K562 (cell line): ENCODE measurements at regions not wholly inside any gene's neighbourhood (a gene's known extent, or its start where the extent isn't known, plus 50 kb on each side); places are given as distances from the start of the nearest gene placed in this dataset.

Source experiments
- ATAC-seq: fragments of 200-7000 bp; cut with Tn5 transposase; 3 replicates; pipeline ENCODE4 v1.9.1; 2020; ENCODE audit warnings: moderate library complexity
- BruUV-seq: library from RNA; stranded (reverse); fragments of 400-500 nt; replicated peaks from 2 replicates; lab custom pipeline; 2021; lab: Mats Ljungman, UMichigan
- CTCF ChIA-PET: fragments of 300-600 bp; formaldehyde crosslinking; extraction: SDS; loops from one replicate; lab custom pipeline; 2021; ENCODE audit warnings: low intra/inter-chr PET ratio; lab: Yijun Ruan, JAX
- POLR2A ChIA-PET: fragments of 300-600, 350-650 bp; sonication (Branson Sonifier 250); formaldehyde crosslinking; extraction: SDS; loops from one replicate; lab custom pipeline; 2021; ENCODE audit warnings: antibody characterized with exemption, inconsistent platforms; lab: Yijun Ruan, JAX
- DNase-seq, 4 experiments: peaks; one replicate each; pipeline versions ENCODE4 v3.0.0 to v3.0.0-alpha.2; 2011 to 2018; ENCODE audit warnings: low spot score in 3 of 4, mixed read lengths in 3 of 4; ENCODE audit errors: extremely low read depth in 1 of 4
- FAIRE-seq: peaks from 2 replicates; lab custom pipeline; 2011; peaks lifted over from hg19 to GRCh38; lab: Jason Lieb, UNC
- H2AFZ ChIP-seq: 2 replicates; pipeline ENCODE4 v1.6.0; 2011; ENCODE audit warnings: low read depth, low read length, control low read depth, inconsistent platforms
- H3K27ac ChIP-seq: fragments of 200-600 bp; 3 replicates; pipeline ENCODE4 v1.8.0; 2011; ENCODE audit warnings: low read depth, mild to moderate bottlenecking, control low read depth, inconsistent platforms, low read length, moderate library complexity, mixed read lengths; ENCODE audit errors: extremely low read depth
- H3K27me3 ChIP-seq, 2 experiments: fragments of 300-600 bp in 1 of 2; 2 replicates in 1 of 2; 3 replicates in 1 of 2; pipeline versions ENCODE4 v1.6.0 to v1.8.0; 2011; ENCODE audit warnings: inconsistent platforms in 2 of 2, low read length in 2 of 2, mild to moderate bottlenecking in 1 of 2, mixed read lengths in 1 of 2, moderate library complexity in 1 of 2; ENCODE audit not compliant: control insufficient read depth in 2 of 2, insufficient read depth in 2 of 2
- H3K36me3 ChIP-seq: fragments of 300-600 bp; 3 replicates; pipeline ENCODE4 v1.8.0; 2011; ENCODE audit warnings: mild to moderate bottlenecking, low read length, inconsistent platforms; ENCODE audit not compliant: control insufficient read depth, insufficient read depth
- H3K4me1 ChIP-seq, 2 experiments: fragments of 200-600 bp in 1 of 2; replicated peaks in 1 of 2; 2 replicates in 1 of 2; 3 replicates in 1 of 2; pipeline versions ENCODE4 v1.5.1 to v1.8.0; 2011; ENCODE audit warnings: inconsistent platforms in 2 of 2, low read length in 2 of 2, mild to moderate bottlenecking in 1 of 2, mixed read lengths in 1 of 2, moderate library complexity in 1 of 2; ENCODE audit not compliant: control insufficient read depth in 2 of 2, insufficient read depth in 2 of 2
- H3K4me2 ChIP-seq: 2 replicates; pipeline ENCODE4 v1.6.1; 2011; ENCODE audit warnings: low read length, control low read depth, inconsistent platforms, mixed read lengths; ENCODE audit not compliant: insufficient read depth
- H3K4me3 ChIP-seq: fragments of 200-600 bp; sonication (generic), shearing (Covaris generic); 2 replicates; pipeline ENCODE4 v1.5.1; 2016; ENCODE audit warnings: control low read depth, inconsistent platforms
- H3K79me2 ChIP-seq: fragments of 200-600 bp; 3 replicates; pipeline ENCODE4 v1.8.0; 2011; ENCODE audit warnings: low read length, inconsistent platforms; ENCODE audit not compliant: control insufficient read depth, insufficient read depth
- H3K9ac ChIP-seq, 2 experiments: 2 replicates each; pipeline versions ENCODE4 v1.6.0 to v1.6.1; 2011; ENCODE audit warnings: low read depth in 2 of 2, low read length in 2 of 2, control low read depth in 1 of 2, inconsistent platforms in 1 of 2, mild to moderate bottlenecking in 1 of 2, mixed read lengths in 1 of 2; ENCODE audit not compliant: insufficient read depth in 1 of 2
- H3K9me1 ChIP-seq: one replicate; pipeline ENCODE4 v1.6.0; 2011; ENCODE audit warnings: inconsistent platforms, mild to moderate bottlenecking, low read length, moderate library complexity; ENCODE audit not compliant: control insufficient read depth, insufficient read depth
- H3K9me3 ChIP-seq: replicated peaks from 2 replicates; pipeline ENCODE4 v1.5.1; 2011; ENCODE audit warnings: low read depth, low read length, inconsistent platforms; ENCODE audit not compliant: control insufficient read depth, insufficient read depth
- H4K20me1 ChIP-seq: replicated peaks from 2 replicates; pipeline ENCODE4 v1.6.1; 2011; ENCODE audit warnings: low read length, inconsistent platforms, mixed read lengths; ENCODE audit not compliant: control insufficient read depth, insufficient read depth
- CBFA2T3 ChIP-seq: fragments of 450-650 bp; IDR thresholded peaks from 2 replicates; pipeline ENCODE4 v1.6.1; 2017
- CREB1 ChIP-seq, 2 experiments: sonication (generic) in 1 of 2; formaldehyde crosslinking in 1 of 2; IDR thresholded peaks; 2 replicates each; pipeline versions ENCODE4 v1.6.1 to v1.8.0; 2012 to 2022; ENCODE audit warnings: inconsistent platforms in 1 of 2, mild to moderate bottlenecking in 1 of 2, missing genetic modification reagents in 1 of 2, moderate library complexity in 1 of 2
- FIP1L1 ChIP-seq: fragments of 200-400 bp; formaldehyde crosslinking; IDR thresholded peaks from 2 replicates; pipeline ENCODE4 v1.6.1; 2018; ENCODE audit warnings: mild to moderate bottlenecking, low read depth, low read length; ENCODE audit not compliant: poor library complexity, severe bottlenecking
- HIVEP1 ChIP-seq: fragments of 250-450 bp; sonication (Bioruptor Pico); IDR thresholded peaks from 2 replicates; pipeline ENCODE4 v1.4.0; 2020; ENCODE audit warnings: mild to moderate bottlenecking
- MYC ChIP-seq, 2 experiments: fragments of 250-450 bp in 1 of 2; sonication (Bioruptor Pico) in 1 of 2; IDR thresholded peaks; 2 replicates each; pipeline versions ENCODE4 v1.5.1 to v1.6.1; 2012 to 2021; ENCODE audit warnings: low read depth in 2 of 2, borderline replicate concordance in 1 of 2, improper control_type of control experiment in 1 of 2, low read length in 1 of 2, mild to moderate bottlenecking in 1 of 2, moderate library complexity in 1 of 2
- POLR2G ChIP-seq: fragments of 200-400 bp; formaldehyde crosslinking; IDR thresholded peaks from 2 replicates; pipeline ENCODE4 v1.6.1; 2017; ENCODE audit warnings: low read depth, mild to moderate bottlenecking, antibody characterized with exemption, low read length, moderate library complexity
- TCFL5 ChIP-seq: fragments of 250-450 bp; sonication (Bioruptor Pico); conservative IDR thresholded peaks from 2 replicates; pipeline ENCODE4 v1.6.1; 2021; ENCODE audit warnings: mild to moderate bottlenecking, moderate library complexity, matching md5 sums
- ZFP1 ChIP-seq: fragments of 450-650 bp; formaldehyde crosslinking; IDR thresholded peaks from 2 replicates; pipeline ENCODE4 v1.4.0; 2020; ENCODE audit warnings: mild to moderate bottlenecking, mixed read lengths
- ZNF197 ChIP-seq: fragments of 200-800 bp; sonication (Bioruptor generic); IDR thresholded peaks from 2 replicates; pipeline ENCODE4 v1.6.1; 2016; ENCODE audit warnings: low read depth, missing genetic modification characterization, missing compliant biosample characterization
- ZNF354B ChIP-seq: fragments of 250-450 bp; sonication (Bioruptor Pico); IDR thresholded peaks from 2 replicates; pipeline ENCODE4 v1.4.0; 2020
- ZNF57 ChIP-seq: fragments of 450-650 bp; formaldehyde crosslinking; IDR thresholded peaks from 2 replicates; pipeline ENCODE4 v1.4.0; 2020; ENCODE audit warnings: mild to moderate bottlenecking, moderate library complexity
- WGBS: fragments of 100-300 bp; shearing (Covaris generic); methylation state at CpG from one replicate; pipeline ENCODE4 v1.1.6; 2016; ENCODE audit warnings: low coverage, mixed read lengths; ENCODE audit not compliant: insufficient coverage; ENCODE audit errors: missing lambda C conversion rate; 5-methylcytosine and 5-hydroxymethylcytosine counted together
- in situ Hi-C: fragments of 300-500 bp; cut with MboI; formaldehyde crosslinking; loops from 4 replicates; pipeline ENCODE4 v1.15.0; 2018; ENCODE audit warnings: inconsistent platforms, mixed read lengths
- intact Hi-C: fragments of 100-400 bp; cut with micrococcal nuclease; formaldehyde crosslinking; loops from 2 replicates; pipeline ENCODE4 v1.14.2; 2022
- TF ChIP-seq, protein P1 (sequence below): sonication (generic); formaldehyde crosslinking; IDR thresholded peaks from 2 replicates; pipeline ENCODE4 v1.8.1; 2022; ENCODE audit warnings: missing genetic modification reagents

DNA sequence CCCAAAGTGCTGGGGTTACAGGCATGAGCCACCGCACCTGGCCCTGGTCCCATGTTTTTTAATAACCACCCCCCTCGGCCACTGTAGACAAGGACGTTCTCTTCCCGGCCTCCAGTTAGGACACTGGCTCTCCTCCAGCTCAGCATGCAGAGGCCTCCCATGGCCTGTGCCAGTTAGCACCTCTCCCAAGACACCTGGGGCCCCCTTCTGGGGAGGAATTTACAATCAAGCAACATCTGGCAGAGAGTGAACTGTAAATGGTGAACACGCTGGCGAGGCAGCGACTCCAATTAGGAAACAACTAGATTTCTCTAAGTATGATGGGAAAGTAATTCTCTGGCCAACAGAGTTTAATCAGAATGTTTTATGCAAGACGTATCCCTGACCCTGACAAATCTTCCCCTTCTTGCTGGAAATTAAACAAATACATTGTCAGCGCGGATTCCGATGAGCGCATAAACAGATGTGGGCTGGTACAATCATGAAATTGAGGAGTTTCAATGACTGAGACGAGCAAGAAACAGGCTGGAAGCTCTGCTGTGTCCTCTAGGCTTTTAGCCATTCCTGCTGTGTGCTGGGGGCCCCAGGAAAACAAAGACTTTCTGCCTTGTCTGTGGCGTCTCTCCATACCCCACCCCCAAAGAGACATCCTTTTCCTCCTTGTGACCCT is 61.7 kb upstream of the DLK1 start:
- DNase-seq (no peak), ATAC-seq (no peak), FAIRE-seq (no peak)
- BruUV-seq: no TSS peak
- ChIA-PET CTCF (no interaction called here), POLR2A (interaction anchor here (0.5 kb wide), 2 partner anchors 515 to 626 kb away, joined by 3 read pairs; no protein-coding TSS in a partner anchor)
- 76% methylated on average over 13 of the region's 14 CpGs for WGBS
- Histone ChIP-seq H3K9ac (no peak overlapping the region), H3K4me3 (no peak overlapping the region), H3K79me2 (no peaks in the 10 kb centered on the region), H3K9me3 (0 out of 2 replicates have a peak, but pooled peaks cover 1% of the 10 kb centered on the region), H4K20me1 (no peaks in the 10 kb centered on the region), H3K36me3 (no peaks in the 10 kb centered on the region), H3K27me3 (no peaks in the 10 kb centered on the region), H3K9me1 (no peaks in the 10 kb centered on the region), H3K27ac (no peak overlapping the region), H2AFZ (no peak overlapping the region), H3K4me2 (no peak overlapping the region), H3K4me1 (peaks cover 25 to 27% of the 10 kb centered on the region in 2 experiments)
- TF ChIP-seq ZFP1 (CRISPR knock-in tag) (no peak), CREB1 (IDR thresholded peaks at IDR 0.05) (no peak), CREB1 (CRISPR knock-in tag; IDR thresholded peaks at IDR 0.05) (no peak), POLR2G (no peak), ZNF354B (CRISPR knock-in tag) (no peak), ZNF197 (CRISPR knock-in tag) (no peak), CBFA2T3 (no peak), HIVEP1 (CRISPR knock-in tag) (no peak), TCFL5 (CRISPR knock-in tag) (no peak), FIP1L1 (no peak), ZNF57 (CRISPR knock-in tag) (no peak), MYC (IDR thresholded peaks at IDR 0.05; ENCODE audit: low read depth, low read length) (no peak), MYC (CRISPR knock-in tag; IDR thresholded peaks at IDR 0.05; ENCODE audit: borderline replicate concordance, low read depth) (no peak)
- TF ChIP-seq, protein P1, sequence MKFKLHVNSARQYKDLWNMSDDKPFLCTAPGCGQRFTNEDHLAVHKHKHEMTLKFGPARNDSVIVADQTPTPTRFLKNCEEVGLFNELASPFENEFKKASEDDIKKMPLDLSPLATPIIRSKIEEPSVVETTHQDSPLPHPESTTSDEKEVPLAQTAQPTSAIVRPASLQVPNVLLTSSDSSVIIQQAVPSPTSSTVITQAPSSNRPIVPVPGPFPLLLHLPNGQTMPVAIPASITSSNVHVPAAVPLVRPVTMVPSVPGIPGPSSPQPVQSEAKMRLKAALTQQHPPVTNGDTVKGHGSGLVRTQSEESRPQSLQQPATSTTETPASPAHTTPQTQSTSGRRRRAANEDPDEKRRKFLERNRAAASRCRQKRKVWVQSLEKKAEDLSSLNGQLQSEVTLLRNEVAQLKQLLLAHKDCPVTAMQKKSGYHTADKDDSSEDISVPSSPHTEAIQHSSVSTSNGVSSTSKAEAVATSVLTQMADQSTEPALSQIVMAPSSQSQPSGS (CRISPR knock-in tag): no peak
- in situ Hi-C loops: loop anchor here (5.0 to 10.0 kb wide), 3 partner anchors 67 to 232 kb away; no protein-coding TSS in a partner anchor
- intact Hi-C loops: loop anchor here (5.0 kb wide), 2 partner anchors 32 to 237 kb away; partner anchors contain the start of gene RTL1
